Natural killer cell (primary cell): ENCODE measurements at regions not wholly inside any gene's neighbourhood (a gene's known extent, or its start where the extent isn't known, plus 50 kb on each side); places are given as distances from the start of the nearest gene placed in this dataset.

Experiments
- ATAC-seq, 3 donors: fragments of 150-1000 bp in 2 of 3; fragments of 200-7000 bp in 1 of 3; cut with Tn5 transposase; 1 replicate in 1 of 3; 2 replicates in 2 of 3; pipeline ENCODE4 v1.10.0; 2021; ENCODE audit warnings: mild to moderate bottlenecking in 2 of 3, moderate library complexity in 2 of 3
- DNase-seq, 2 donors: peaks; one replicate each; pipeline versions ENCODE4 v3.0.0 to v3.0.0-alpha.2; 2013 to 2021; ENCODE audit warnings: mixed read lengths in 1 of 2
- H3K27ac ChIP-seq: one replicate; pipeline ENCODE4 v1.5.1; 2013; ENCODE audit warnings: mild to moderate bottlenecking, low read length
- H3K27me3 ChIP-seq: one replicate; pipeline ENCODE4 v1.6.1; 2013; ENCODE audit warnings: low read length; ENCODE audit not compliant: control insufficient read depth, insufficient read depth
- H3K36me3 ChIP-seq: one replicate; pipeline ENCODE4 v1.6.1; 2013; ENCODE audit warnings: low read length; ENCODE audit not compliant: control insufficient read depth, insufficient read depth
- H3K4me1 ChIP-seq: one replicate; pipeline ENCODE4 v1.6.1; 2013; ENCODE audit warnings: low read length; ENCODE audit not compliant: control insufficient read depth, insufficient read depth
- H3K4me3 ChIP-seq: one replicate; pipeline ENCODE4 v1.5.1; 2013; ENCODE audit warnings: low read length
- H3K9me3 ChIP-seq: one replicate; pipeline ENCODE4 v1.6.1; 2013; ENCODE audit warnings: low read length; ENCODE audit not compliant: control insufficient read depth, insufficient read depth
- H3K27ac Mint-ChIP-seq, 2 donors: one replicate each; pipeline ENCODE4 v1.8.0; 2022; ENCODE audit warnings: mild to moderate bottlenecking in 2 of 2, mixed read lengths in 2 of 2, moderate library complexity in 1 of 2
- H3K27me3 Mint-ChIP-seq, 2 donors: one replicate each; pipeline ENCODE4 v1.8.0; 2022; ENCODE audit warnings: low read depth in 2 of 2, mixed read lengths in 2 of 2
- H3K36me3 Mint-ChIP-seq: one replicate; pipeline ENCODE4 v1.8.0; 2022; ENCODE audit warnings: mixed read lengths
- H3K4me1 Mint-ChIP-seq, 2 donors: one replicate each; pipeline ENCODE4 v1.8.0; 2022; ENCODE audit warnings: mixed read lengths in 2 of 2
- H3K4me3 Mint-ChIP-seq: one replicate; pipeline ENCODE4 v1.8.0; 2022; ENCODE audit warnings: mild to moderate bottlenecking, moderate library complexity, mixed read lengths
- H3K9me3 Mint-ChIP-seq, 2 donors: one replicate each; pipeline ENCODE4 v1.8.0; 2022; ENCODE audit warnings: mixed read lengths in 2 of 2
- WGBS: methylation state at CpG from one replicate; pipeline ENCODE4 v1.1.7; 2013; ENCODE audit warnings: missing lambda C conversion rate; ENCODE audit not compliant: insufficient coverage; 5-methylcytosine and 5-hydroxymethylcytosine counted together
- intact Hi-C: fragments of 100-400 bp; cut with micrococcal nuclease; formaldehyde crosslinking; loops from one replicate; pipeline ENCODE4 v1.14.2; 2022
- TF ChIP-seq, protein P1 (sequence below): fragments of 200-600 bp; IDR thresholded peaks from one replicate; pipeline ENCODE4 v1.8.0; 2022; ENCODE audit warnings: antibody characterized with exemption

DNA sequence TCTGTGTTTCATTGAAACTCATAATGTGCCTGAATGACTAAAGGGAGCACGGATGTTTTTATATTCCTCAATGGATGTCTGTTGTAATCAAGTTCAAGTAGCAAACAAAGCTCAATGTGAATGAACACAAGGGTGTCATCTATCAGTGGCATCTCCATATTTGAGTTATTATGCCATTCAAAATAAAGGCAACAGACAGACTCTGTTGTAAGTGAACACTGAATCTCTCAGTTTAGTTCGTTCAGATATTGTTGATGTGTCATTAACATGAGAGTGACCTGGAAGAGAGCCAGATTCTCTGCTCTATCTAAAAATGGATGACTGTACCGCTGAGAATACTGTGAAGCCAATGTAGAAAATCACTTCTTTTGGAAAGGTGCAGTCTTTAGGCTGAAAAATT, 118.7 kb downstream of the NUP35 start:
- no peak overlapping the region for H3K27ac Mint-ChIP-seq
- no peak for DNase-seq
- Histone ChIP-seq H3K27me3 (no peaks in the 10 kb centered on the region), H3K4me1 (no peaks in the 10 kb centered on the region), H3K4me3 (no peak overlapping the region), H3K27ac (no peak overlapping the region), H3K36me3 (no peaks in the 10 kb centered on the region), H3K9me3 (no peaks in the 10 kb centered on the region)
- intact Hi-C loops, result no loop called here
- H3K4me1 Mint-ChIP-seq, result no peaks in the 10 kb centered on the region
- TF ChIP-seq, protein P1, sequence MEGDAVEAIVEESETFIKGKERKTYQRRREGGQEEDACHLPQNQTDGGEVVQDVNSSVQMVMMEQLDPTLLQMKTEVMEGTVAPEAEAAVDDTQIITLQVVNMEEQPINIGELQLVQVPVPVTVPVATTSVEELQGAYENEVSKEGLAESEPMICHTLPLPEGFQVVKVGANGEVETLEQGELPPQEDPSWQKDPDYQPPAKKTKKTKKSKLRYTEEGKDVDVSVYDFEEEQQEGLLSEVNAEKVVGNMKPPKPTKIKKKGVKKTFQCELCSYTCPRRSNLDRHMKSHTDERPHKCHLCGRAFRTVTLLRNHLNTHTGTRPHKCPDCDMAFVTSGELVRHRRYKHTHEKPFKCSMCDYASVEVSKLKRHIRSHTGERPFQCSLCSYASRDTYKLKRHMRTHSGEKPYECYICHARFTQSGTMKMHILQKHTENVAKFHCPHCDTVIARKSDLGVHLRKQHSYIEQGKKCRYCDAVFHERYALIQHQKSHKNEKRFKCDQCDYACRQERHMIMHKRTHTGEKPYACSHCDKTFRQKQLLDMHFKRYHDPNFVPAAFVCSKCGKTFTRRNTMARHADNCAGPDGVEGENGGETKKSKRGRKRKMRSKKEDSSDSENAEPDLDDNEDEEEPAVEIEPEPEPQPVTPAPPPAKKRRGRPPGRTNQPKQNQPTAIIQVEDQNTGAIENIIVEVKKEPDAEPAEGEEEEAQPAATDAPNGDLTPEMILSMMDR, result no peak
- no peaks in the 10 kb centered on the region for H3K36me3 Mint-ChIP-seq
- H3K9me3 Mint-ChIP-seq, result no peaks in the 10 kb centered on the region
- 78% methylated on average over 3 of the region's 3 CpGs for WGBS
- ATAC-seq, result no peak
- H3K27me3 Mint-ChIP-seq, result no peaks in the 10 kb centered on the region
- H3K4me3 Mint-ChIP-seq, result no peak overlapping the region

DNA sequence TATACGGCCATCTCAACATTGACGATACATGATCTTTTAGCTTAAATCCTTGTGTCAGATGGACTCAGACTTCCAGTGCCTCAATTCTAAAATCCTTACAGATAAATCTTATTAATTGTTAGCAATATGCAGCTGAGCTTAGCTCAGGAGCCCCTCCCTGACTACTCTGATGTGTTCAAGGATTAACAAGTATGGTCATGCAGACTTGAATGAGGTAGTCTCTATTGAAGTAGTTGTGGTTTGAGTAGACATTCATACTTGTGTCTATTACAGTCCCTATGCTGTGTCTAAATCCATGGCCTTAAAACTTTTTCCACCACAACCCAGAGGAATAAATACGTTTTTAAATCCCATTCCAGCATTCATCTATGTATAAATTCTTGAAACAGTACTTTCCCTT, 119.5 kb downstream of the NUP35 start:
- WGBS, result 88% methylated on average over 3 of the region's 3 CpGs
- Histone ChIP-seq H3K4me1 (no peaks in the 10 kb centered on the region), H3K4me3 (no peak overlapping the region), H3K27ac (no peak overlapping the region), H3K27me3 (no peaks in the 10 kb centered on the region), H3K9me3 (no peaks in the 10 kb centered on the region), H3K36me3 (no peaks in the 10 kb centered on the region)
- H3K4me1 Mint-ChIP-seq, result no peaks in the 10 kb centered on the region
- intact Hi-C loops, result no loop called here
- DNase-seq (no peak), ATAC-seq (no peak)
- H3K27me3 Mint-ChIP-seq, result no peaks in the 10 kb centered on the region
- no peak overlapping the region for H3K4me3 Mint-ChIP-seq
- H3K9me3 Mint-ChIP-seq, result no peaks in the 10 kb centered on the region
- no peaks in the 10 kb centered on the region for H3K36me3 Mint-ChIP-seq
- no peak overlapping the region for H3K27ac Mint-ChIP-seq
- TF ChIP-seq, protein P1, result no peak

DNA sequence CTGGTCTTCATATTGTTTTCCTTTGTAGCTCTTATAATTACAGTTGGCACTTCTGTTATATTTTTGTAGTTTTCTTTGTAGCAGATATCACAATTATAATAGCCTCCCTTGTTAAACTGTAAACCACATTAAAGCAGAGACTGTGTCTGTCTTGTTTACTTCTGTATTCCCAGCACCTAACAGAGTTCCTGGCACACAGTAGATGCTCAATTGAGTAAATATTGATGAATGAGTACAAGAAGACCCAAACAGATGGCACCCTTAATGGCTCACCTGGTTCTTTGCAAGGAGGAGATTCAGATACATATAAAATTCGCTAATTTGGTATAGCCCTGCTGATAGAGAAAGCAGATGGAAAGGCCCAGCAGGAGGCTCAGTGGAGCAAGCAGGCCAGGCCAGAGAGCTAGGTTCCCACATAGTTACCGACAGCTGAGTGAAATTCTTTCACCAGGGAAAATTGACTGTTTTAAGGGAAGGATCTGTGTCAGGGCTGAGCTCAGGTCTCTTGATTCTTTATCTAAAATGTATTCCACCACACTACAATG, 120.1 kb downstream of the NUP35 start:
- H3K4me3 ChIP-seq, result no peak overlapping the region
- H3K27me3 Mint-ChIP-seq, result no peaks in the 10 kb centered on the region
- ATAC-seq, result no peak
- intact Hi-C loops, result no loop called here
- TF ChIP-seq, protein P1, result no peak
- DNase-seq, result no peak
- no peaks in the 10 kb centered on the region for H3K9me3 ChIP-seq
- no peak overlapping the region for H3K4me3 Mint-ChIP-seq
- no peak overlapping the region for H3K27ac Mint-ChIP-seq
- 94% methylated on average over 2 of the region's 2 CpGs for WGBS
- no peaks in the 10 kb centered on the region for H3K36me3 ChIP-seq
- no peak overlapping the region for H3K27ac ChIP-seq
- H3K36me3 Mint-ChIP-seq, result no peaks in the 10 kb centered on the region
- no peaks in the 10 kb centered on the region for H3K4me1 ChIP-seq
- no peaks in the 10 kb centered on the region for H3K4me1 Mint-ChIP-seq
- no peaks in the 10 kb centered on the region for H3K9me3 Mint-ChIP-seq
- H3K27me3 ChIP-seq, result no peaks in the 10 kb centered on the region

DNA sequence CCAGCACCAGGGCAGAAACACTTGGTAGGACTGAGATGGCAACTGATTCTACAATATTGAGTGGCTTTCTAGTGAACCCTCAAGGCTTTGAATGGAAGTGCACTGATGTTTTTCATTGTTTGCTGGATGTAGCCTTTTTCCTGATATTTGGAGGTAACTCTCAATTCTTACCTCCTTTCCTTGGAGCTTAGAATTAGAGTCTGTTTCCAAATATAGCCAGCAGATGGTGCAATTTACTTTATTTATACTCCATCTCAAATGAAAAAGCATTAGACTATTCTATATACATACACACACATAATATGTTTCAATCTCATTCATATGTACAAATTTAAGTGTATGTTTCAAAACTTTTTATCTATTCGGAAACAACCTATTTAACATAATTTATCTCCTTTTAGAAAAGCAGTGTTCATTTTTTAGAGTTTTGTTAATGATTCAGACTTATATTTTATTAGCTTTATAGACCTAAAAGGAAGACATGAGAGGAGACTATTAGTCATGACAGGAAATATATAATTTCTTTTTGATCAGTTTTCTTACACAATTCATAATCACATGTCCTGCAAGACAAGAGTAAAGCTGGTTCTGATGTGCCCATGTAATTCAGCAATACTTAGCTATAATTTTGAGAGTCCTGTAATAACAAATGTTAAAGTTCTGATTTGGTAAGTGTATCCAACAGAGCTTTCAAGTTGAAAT, 124.8 kb downstream of the NUP35 start:
- DNase-seq (peak in 1 of 2 donors; percentile 9), ATAC-seq (no peak)
- H3K9me3 ChIP-seq, result no peaks in the 10 kb centered on the region
- Mint-ChIP-seq H3K27me3 (no peaks in the 10 kb centered on the region), H3K9me3 (no peaks in the 10 kb centered on the region), H3K27ac (no peak overlapping the region), H3K4me1 (no peaks in the 10 kb centered on the region), H3K36me3 (no peaks in the 10 kb centered on the region), H3K4me3 (no peak overlapping the region)
- TF ChIP-seq, protein P1, result no peak
- no peak overlapping the region for H3K27ac ChIP-seq
- H3K4me1 ChIP-seq, result no peaks in the 10 kb centered on the region
- intact Hi-C loops, result no loop called here
- H3K27me3 ChIP-seq, result no peaks in the 10 kb centered on the region
- WGBS, result no CpG with 5 or more reads among the region's 1 CpG
- no peaks in the 10 kb centered on the region for H3K36me3 ChIP-seq
- H3K4me3 ChIP-seq, result no peak overlapping the region
